ENCODE measurements at regions not wholly inside any gene's neighbourhood (a gene's known extent, or its start where the extent isn't known, plus 50 kb on each side); places are given as distances from the start of the nearest gene placed in this dataset.

DNA sequence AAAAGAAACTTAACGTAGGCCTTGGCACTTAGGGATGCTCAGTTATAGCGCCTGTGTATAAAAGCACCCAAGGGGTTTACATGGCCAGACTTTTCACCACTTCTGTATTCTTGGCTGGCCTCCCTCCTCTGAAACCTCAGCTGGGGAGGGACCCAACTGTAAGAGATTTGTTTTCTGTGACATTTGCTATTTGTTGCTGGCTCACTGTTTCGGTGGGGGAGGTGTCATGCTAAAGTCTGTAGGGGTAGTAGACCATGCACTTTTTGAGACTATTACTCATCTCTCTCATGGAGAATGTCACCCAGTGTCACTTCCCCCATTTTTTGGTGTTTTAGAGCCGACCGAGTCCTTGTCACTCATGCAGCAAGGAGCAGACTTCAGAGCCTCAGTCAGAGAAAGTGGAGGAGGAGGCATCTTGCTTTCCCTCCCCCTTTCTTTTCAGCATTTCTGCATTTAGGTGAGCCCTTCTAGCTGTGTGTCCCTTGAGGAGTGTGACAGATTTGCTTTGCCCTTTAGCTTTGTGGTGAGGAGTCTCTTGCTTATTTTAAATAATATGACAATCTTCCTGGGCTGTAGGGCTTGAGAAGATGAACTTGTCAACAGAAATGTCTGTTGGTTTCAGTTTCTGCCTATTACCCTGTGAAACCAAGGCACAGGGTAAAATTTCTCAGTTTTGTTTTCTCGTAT is 160.1 kb downstream of the FASLG start:
- peaks cover 8% of the 10 kb centered on the region for H3K9me3 ChIP-seq (ENCODE audit: severe bottlenecking)
- H3K27me3 ChIP-seq (ENCODE audit: insufficient read depth, low read depth, severe bottlenecking), result peaks cover 14% of the 10 kb centered on the region
- no peak overlapping the region for H3K4me3 ChIP-seq (ENCODE audit: low read depth, low read length)
- TF ChIP-seq CTCF (IDR thresholded peaks at IDR 0.05; ENCODE audit: low read depth, low read length), result no peak
- no peaks in the 10 kb centered on the region for H3K36me3 ChIP-seq
- H3K27ac ChIP-seq, result no peak overlapping the region
- no peak for DNase-seq

- Histone ChIP-seq H3K27me3 (ENCODE audit: insufficient read depth, low read depth, severe bottlenecking) (peaks cover 18% of the 10 kb centered on the region), H3K36me3 (no peaks in the 10 kb centered on the region), H3K4me3 (ENCODE audit: low read depth, low read length) (no peak overlapping the region), H3K27ac (no peak overlapping the region), H3K9me3 (ENCODE audit: severe bottlenecking) (no peaks in the 10 kb centered on the region)
- TF ChIP-seq CTCF (IDR thresholded peaks at IDR 0.05; ENCODE audit: low read depth, low read length), result no peak
- no peak for DNase-seq
Measured at GRCh38 chr1:172820475-172821158, 161.7 kb downstream of the FASLG start.

DNA sequence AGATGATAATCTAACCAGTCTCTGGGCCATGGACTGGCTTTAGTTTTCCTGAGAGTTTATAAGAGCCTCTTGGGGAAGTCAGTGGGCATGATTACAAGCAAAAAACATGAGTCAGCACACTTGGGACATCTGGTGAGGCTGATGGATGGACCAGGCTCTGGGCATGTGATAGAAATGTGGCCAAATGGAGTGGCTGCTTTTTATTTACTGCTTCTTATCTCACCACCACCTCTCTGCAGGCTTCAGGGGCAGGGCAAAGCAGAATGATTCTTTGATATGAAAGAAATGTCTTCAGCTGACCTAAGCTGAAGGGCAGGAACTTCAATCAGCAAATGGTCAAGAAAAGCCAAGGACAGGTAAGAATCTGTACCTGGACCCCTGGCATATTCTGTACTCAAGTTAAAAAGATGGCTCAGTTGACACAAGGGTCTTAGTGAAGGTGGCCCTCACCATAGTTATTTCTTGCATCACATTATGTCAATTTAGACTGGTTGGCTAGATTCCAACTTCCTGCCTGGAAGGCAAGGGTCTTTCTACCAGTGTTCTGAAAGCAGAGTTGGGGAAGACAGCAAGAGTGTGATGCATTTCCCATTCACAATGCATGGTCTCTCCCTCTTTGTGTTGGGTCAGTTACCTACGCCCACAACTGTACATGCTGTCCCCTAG is 162.8 kb downstream of the FASLG start:
- no peaks in the 10 kb centered on the region for H3K9me3 ChIP-seq (ENCODE audit: severe bottlenecking)

GRCh38 chr1:172822886-172823285 is 164.0 kb downstream of the FASLG start:
- no peak overlapping the region for H3K4me3 ChIP-seq (ENCODE audit: low read depth, low read length)
- peaks cover 22% of the 10 kb centered on the region for H3K27me3 ChIP-seq (ENCODE audit: insufficient read depth, low read depth, severe bottlenecking)
- DNase-seq, result no peak
- no peaks in the 10 kb centered on the region for H3K36me3 ChIP-seq
- no peak overlapping the region for H3K27ac ChIP-seq
- no peaks in the 10 kb centered on the region for H3K9me3 ChIP-seq (ENCODE audit: severe bottlenecking)
- no peak for TF ChIP-seq CTCF (IDR thresholded peaks at IDR 0.05; ENCODE audit: low read depth, low read length)

More for the DNA sequence above, 162.8 kb downstream of the FASLG start:
- no peak for DNase-seq
- Histone ChIP-seq H3K4me3 (ENCODE audit: low read depth, low read length) (no peak overlapping the region), H3K36me3 (no peaks in the 10 kb centered on the region), H3K27ac (no peak overlapping the region), H3K27me3 (ENCODE audit: insufficient read depth, low read depth, severe bottlenecking) (peaks cover 21% of the 10 kb centered on the region)
- TF ChIP-seq CTCF (IDR thresholded peaks at IDR 0.05; ENCODE audit: low read depth, low read length), result no peak

DNA sequence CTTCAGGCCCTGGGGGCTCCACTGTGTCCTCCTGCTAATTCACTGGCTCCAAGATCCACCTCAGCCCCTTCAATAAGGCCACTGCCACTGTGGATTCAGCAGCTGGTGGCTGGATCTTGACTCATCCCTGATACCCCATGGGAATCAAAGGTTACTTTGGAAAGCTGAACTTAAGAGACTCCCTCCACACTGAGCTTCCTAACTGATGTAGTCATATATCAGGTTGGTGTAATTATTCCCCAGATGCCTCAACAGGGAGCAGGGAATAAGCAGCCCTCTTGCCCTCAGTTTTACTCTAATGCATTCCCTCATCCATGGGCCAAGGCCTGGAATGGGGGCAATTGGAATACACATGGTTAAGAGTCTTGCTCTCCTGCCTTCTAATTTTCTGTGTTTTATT is 164.6 kb downstream of the FASLG start:
- no peak for TF ChIP-seq CTCF (IDR thresholded peaks at IDR 0.05; ENCODE audit: low read depth, low read length)
- no peak overlapping the region for H3K27ac ChIP-seq
- no peak for DNase-seq

More for the DNA sequence above, 164.6 kb downstream of the FASLG start:
- peaks cover 26% of the 10 kb centered on the region for H3K27me3 ChIP-seq (ENCODE audit: insufficient read depth, low read depth, severe bottlenecking)
- no peaks in the 10 kb centered on the region for H3K9me3 ChIP-seq (ENCODE audit: severe bottlenecking)
- no peak overlapping the region for H3K4me3 ChIP-seq (ENCODE audit: low read depth, low read length)
- no peaks in the 10 kb centered on the region for H3K36me3 ChIP-seq

All from WERI-Rb-1 (cell line).